DND-41 (cell line): ENCODE measurements at regions not wholly inside any gene's neighbourhood (a gene's known extent, or its start where the extent isn't known, plus 50 kb on each side); places are given as distances from the start of the nearest gene placed in this dataset.

Experiments used
- ATAC-seq: fragments of 200-7000 bp; cut with Tn5 transposase; 3 replicates; pipeline ENCODE4 v1.9.1; 2021; ENCODE audit warnings: low read depth; ENCODE audit not compliant: insufficient read depth
- DNase-seq: peaks from one replicate; pipeline ENCODE4 v3.0.0-alpha.2; 2020
- H2AFZ ChIP-seq: 2 replicates; pipeline ENCODE4 v1.6.0; 2012; ENCODE audit warnings: low read depth, low read length
- H3K27ac ChIP-seq: 2 replicates; pipeline ENCODE4 v1.5.1; 2012; ENCODE audit warnings: low read length, inconsistent platforms
- H3K27me3 ChIP-seq: fragments of 200-600 bp; sonication (generic); 2 replicates; pipeline ENCODE4 v1.6.0; 2012; ENCODE audit warnings: low read length, mild to moderate bottlenecking, inconsistent platforms; ENCODE audit not compliant: insufficient read depth, poor library complexity
- H3K36me3 ChIP-seq: 2 replicates; pipeline ENCODE4 v1.5.1; 2012; ENCODE audit warnings: low read length, inconsistent platforms; ENCODE audit not compliant: insufficient read depth
- H3K4me1 ChIP-seq: 2 replicates; pipeline ENCODE4 v1.5.1; 2012; ENCODE audit warnings: mild to moderate bottlenecking, low read length; ENCODE audit not compliant: insufficient read depth
- H3K4me2 ChIP-seq: 2 replicates; pipeline ENCODE4 v1.6.0; 2012; ENCODE audit warnings: mild to moderate bottlenecking, moderate library complexity, low read length, inconsistent platforms; ENCODE audit not compliant: insufficient read depth
- H3K4me3 ChIP-seq, 2 experiments: fragments of 200-600 bp in 1 of 2; shearing (Covaris generic) in 1 of 2; 2 replicates each; pipeline ENCODE4 v1.5.1; 2012 to 2016; ENCODE audit warnings: inconsistent platforms in 2 of 2, low read length in 2 of 2, mild to moderate bottlenecking in 2 of 2, low read depth in 1 of 2, moderate library complexity in 1 of 2
- H3K79me2 ChIP-seq: 2 replicates; pipeline ENCODE4 v1.6.0; 2012; ENCODE audit warnings: low read length, inconsistent platforms; ENCODE audit not compliant: insufficient read depth
- H3K9ac ChIP-seq: 2 replicates; pipeline ENCODE4 v1.6.0; 2012; ENCODE audit warnings: low read depth, mild to moderate bottlenecking, inconsistent platforms, low read length, moderate library complexity
- H3K9me3 ChIP-seq: 2 replicates; pipeline ENCODE4 v1.5.1; 2012; ENCODE audit warnings: low read length, moderate library complexity, mild to moderate bottlenecking, inconsistent platforms; ENCODE audit not compliant: insufficient read depth, severe bottlenecking
- H4K20me1 ChIP-seq: 2 replicates; pipeline ENCODE4 v1.6.0; 2012; ENCODE audit warnings: low read length; ENCODE audit not compliant: insufficient read depth
- EZH2 ChIP-seq: IDR thresholded peaks from 3 replicates; pipeline ENCODE4 v1.6.1; 2012; ENCODE audit warnings: borderline replicate concordance, low read depth, mild to moderate bottlenecking, moderate library complexity, low read length, inconsistent platforms; ENCODE audit not compliant: severe bottlenecking
- TF ChIP-seq, protein P1 (sequence below): IDR thresholded peaks from 2 replicates; pipeline ENCODE4 v1.5.1; 2012; ENCODE audit warnings: borderline replicate concordance, low read length, moderate library complexity, mild to moderate bottlenecking; ENCODE audit not compliant: poor library complexity, severe bottlenecking; ENCODE audit errors: extremely low read depth

DNA sequence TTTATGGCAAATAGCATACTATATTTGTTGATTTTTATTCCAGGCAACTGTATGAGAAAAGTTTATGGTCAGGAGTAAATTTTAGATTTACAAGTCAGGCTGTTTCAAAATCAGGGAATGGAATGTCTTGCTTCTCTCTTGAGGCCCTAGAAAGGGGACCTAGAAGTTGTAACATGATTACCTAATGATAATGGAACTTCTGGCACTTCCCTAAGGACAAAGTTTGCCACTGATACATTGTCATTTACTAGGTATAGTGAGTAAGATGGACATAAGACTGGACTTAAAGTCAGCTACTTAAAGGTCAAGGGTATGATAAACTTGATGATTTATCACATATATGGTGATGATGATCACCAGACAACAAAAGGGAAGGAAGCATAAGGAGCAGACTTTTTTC is 103.3 kb upstream of the VRK2 start:
- H3K9me3 ChIP-seq = no peaks in the 10 kb centered on the region
- no peaks in the 10 kb centered on the region for H3K4me1 ChIP-seq
- TF ChIP-seq, protein P1, sequence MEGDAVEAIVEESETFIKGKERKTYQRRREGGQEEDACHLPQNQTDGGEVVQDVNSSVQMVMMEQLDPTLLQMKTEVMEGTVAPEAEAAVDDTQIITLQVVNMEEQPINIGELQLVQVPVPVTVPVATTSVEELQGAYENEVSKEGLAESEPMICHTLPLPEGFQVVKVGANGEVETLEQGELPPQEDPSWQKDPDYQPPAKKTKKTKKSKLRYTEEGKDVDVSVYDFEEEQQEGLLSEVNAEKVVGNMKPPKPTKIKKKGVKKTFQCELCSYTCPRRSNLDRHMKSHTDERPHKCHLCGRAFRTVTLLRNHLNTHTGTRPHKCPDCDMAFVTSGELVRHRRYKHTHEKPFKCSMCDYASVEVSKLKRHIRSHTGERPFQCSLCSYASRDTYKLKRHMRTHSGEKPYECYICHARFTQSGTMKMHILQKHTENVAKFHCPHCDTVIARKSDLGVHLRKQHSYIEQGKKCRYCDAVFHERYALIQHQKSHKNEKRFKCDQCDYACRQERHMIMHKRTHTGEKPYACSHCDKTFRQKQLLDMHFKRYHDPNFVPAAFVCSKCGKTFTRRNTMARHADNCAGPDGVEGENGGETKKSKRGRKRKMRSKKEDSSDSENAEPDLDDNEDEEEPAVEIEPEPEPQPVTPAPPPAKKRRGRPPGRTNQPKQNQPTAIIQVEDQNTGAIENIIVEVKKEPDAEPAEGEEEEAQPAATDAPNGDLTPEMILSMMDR = no peak
- TF ChIP-seq EZH2 = no peak
- no peaks in the 10 kb centered on the region for H3K36me3 ChIP-seq
- H2AFZ ChIP-seq = no peak overlapping the region
- DNase-seq = no peak
- H3K4me3 ChIP-seq = no peak overlapping the region
- H3K4me2 ChIP-seq = no peak overlapping the region
- H3K27ac ChIP-seq = no peak overlapping the region
- ATAC-seq = no peak
- H3K79me2 ChIP-seq = no peaks in the 10 kb centered on the region
- H3K27me3 ChIP-seq = no peaks in the 10 kb centered on the region
- H4K20me1 ChIP-seq = no peaks in the 10 kb centered on the region
- no peak overlapping the region for H3K9ac ChIP-seq

- no peak overlapping the region for H2AFZ ChIP-seq
- no peak overlapping the region for H3K4me3 ChIP-seq
- no peak for ATAC-seq
- DNase-seq = no peak
- H3K9ac ChIP-seq = no peak overlapping the region
- no peaks in the 10 kb centered on the region for H3K36me3 ChIP-seq
- H3K9me3 ChIP-seq = no peaks in the 10 kb centered on the region
- H4K20me1 ChIP-seq = no peaks in the 10 kb centered on the region
- no peak overlapping the region for H3K4me2 ChIP-seq
- H3K79me2 ChIP-seq = no peaks in the 10 kb centered on the region
- no peaks in the 10 kb centered on the region for H3K4me1 ChIP-seq
- H3K27me3 ChIP-seq = no peaks in the 10 kb centered on the region
- no peak overlapping the region for H3K27ac ChIP-seq
- TF ChIP-seq, protein P1 = no peak
- TF ChIP-seq EZH2 = no peak
Observed at GRCh38 chr2:57947398-57947797, 99.2 kb upstream of the VRK2 start.

- Histone ChIP-seq H3K9ac (no peak overlapping the region), H3K79me2 (no peaks in the 10 kb centered on the region), H3K4me3 (no peak overlapping the region), H3K4me1 (no peaks in the 10 kb centered on the region), H3K9me3 (no peaks in the 10 kb centered on the region), H4K20me1 (no peaks in the 10 kb centered on the region), H3K27me3 (no peaks in the 10 kb centered on the region), H3K27ac (no peak overlapping the region), H3K4me2 (no peak overlapping the region), H2AFZ (no peak overlapping the region), H3K36me3 (no peaks in the 10 kb centered on the region)
- DNase-seq = no peak
- TF ChIP-seq, protein P1 = no peak
- no peak for TF ChIP-seq EZH2
- ATAC-seq = no peak
Observed at GRCh38 chr2:57954020-57954419, 92.6 kb upstream of the VRK2 start.

- Histone ChIP-seq H3K9ac (no peak overlapping the region), H3K27me3 (no peaks in the 10 kb centered on the region), H3K4me2 (no peak overlapping the region), H3K27ac (no peak overlapping the region), H3K36me3 (no peaks in the 10 kb centered on the region), H3K9me3 (no peaks in the 10 kb centered on the region), H4K20me1 (no peaks in the 10 kb centered on the region), H3K4me3 (no peak overlapping the region), H3K4me1 (no peaks in the 10 kb centered on the region), H3K79me2 (no peaks in the 10 kb centered on the region), H2AFZ (no peak overlapping the region)
- no peak for DNase-seq
- TF ChIP-seq, protein P1 = no peak
- TF ChIP-seq EZH2 = no peak
- ATAC-seq = no peak
Observed at GRCh38 chr2:57957238-57957637, 89.4 kb upstream of the VRK2 start.
